ENCODE measurements at regions not wholly inside any gene's neighbourhood (a gene's known extent, or its start where the extent isn't known, plus 50 kb on each side); places are given as distances from the start of the nearest gene placed in this dataset.

DNA sequence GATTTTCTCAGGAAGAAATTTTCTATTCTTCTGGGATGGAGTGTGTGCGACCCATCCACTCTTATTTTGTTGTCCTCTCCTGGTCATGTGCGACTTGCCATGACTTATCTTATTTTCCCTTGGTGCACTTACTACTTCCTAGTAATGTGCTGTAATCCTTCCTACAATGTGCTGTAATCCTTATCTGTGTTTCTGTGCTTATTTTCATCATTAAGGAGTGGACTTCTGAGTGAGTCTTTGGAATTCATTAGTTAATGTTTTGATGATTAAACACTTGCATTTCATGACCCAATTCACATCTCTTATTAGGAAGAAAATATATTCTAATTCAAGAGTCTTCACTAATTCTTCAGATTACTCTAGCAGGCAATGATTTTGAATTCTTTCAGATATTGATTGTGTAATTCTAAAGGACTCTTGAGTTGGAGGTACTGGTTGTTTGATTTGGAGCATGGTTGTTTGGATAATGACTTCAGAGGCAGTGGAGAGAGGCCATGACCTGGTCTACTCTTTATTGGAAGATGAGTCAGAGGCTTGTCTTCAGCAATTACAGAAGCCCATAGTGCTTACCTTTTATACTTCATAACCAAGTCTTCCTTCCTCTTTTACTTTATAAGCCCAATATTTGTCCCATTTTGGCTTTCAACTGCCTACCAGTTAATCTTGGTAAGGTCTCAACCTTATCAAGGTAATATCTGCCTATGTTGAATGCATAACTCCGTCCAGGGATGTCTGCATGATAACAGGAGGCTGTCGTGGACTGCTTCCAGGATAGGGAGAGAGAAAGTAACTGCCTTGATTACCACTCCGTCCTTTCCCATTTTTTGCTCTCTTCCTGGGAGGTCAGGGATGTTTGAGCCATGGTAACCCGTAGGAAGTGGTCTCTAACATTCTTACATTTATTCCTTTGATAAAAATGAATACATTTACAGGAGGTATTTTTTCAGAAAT lies 278.3 kb upstream of the SP8 start:
- ATAC-seq (ENCODE audit: low FRiP score) (no peak), DNase-seq (ENCODE audit: low spot score) (no peak)
- TF ChIP-seq, protein P1, sequence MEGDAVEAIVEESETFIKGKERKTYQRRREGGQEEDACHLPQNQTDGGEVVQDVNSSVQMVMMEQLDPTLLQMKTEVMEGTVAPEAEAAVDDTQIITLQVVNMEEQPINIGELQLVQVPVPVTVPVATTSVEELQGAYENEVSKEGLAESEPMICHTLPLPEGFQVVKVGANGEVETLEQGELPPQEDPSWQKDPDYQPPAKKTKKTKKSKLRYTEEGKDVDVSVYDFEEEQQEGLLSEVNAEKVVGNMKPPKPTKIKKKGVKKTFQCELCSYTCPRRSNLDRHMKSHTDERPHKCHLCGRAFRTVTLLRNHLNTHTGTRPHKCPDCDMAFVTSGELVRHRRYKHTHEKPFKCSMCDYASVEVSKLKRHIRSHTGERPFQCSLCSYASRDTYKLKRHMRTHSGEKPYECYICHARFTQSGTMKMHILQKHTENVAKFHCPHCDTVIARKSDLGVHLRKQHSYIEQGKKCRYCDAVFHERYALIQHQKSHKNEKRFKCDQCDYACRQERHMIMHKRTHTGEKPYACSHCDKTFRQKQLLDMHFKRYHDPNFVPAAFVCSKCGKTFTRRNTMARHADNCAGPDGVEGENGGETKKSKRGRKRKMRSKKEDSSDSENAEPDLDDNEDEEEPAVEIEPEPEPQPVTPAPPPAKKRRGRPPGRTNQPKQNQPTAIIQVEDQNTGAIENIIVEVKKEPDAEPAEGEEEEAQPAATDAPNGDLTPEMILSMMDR (IDR thresholded peaks at IDR 0.05): no peak

DNA sequence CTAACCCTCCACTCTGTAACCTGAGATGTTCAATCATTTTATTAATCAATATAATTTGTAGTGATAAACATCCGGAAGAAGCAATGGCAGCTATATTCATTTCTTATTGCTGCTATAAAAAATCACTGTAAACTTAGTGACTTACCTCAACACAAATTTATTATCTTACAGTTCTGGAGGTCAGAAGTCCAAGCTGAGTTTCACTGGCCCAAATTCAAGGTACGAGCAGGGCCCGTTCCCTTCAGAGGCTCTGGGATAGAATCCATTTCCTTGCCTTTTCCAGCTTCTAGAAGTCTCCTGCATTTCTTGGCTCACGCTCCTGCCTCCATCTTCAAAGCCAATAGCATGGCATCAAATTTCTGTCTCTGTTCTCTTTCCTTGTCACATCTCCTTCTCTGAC lies 279.5 kb upstream of the SP8 start:
- TF ChIP-seq, protein P1 (IDR thresholded peaks at IDR 0.05): no peak
- DNase-seq (ENCODE audit: low spot score) (no peak), ATAC-seq (ENCODE audit: low FRiP score) (no peak)

DNA sequence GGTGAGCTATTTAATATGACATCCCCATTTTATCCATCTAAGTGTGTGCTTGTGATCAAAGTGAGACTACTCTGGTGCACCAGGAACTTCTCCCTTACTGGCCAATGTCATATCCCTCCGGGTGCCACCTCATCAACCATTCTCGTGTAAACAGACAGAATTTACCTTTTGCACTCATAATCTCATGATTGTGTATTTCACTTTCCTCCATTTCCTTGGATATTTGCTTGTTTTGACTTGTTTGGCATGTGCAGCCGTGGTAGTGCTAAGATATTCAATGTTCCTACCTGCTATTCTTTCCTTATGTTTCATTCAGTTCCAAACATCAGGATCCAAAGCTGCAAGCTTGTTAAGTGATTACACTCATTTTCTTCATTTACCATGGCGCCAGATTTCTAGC lies 280.5 kb upstream of the SP8 start:
- TF ChIP-seq, protein P1 (IDR thresholded peaks at IDR 0.05): no peak
- DNase-seq (ENCODE audit: low spot score) (no peak), ATAC-seq (ENCODE audit: low FRiP score) (no peak)

DNA sequence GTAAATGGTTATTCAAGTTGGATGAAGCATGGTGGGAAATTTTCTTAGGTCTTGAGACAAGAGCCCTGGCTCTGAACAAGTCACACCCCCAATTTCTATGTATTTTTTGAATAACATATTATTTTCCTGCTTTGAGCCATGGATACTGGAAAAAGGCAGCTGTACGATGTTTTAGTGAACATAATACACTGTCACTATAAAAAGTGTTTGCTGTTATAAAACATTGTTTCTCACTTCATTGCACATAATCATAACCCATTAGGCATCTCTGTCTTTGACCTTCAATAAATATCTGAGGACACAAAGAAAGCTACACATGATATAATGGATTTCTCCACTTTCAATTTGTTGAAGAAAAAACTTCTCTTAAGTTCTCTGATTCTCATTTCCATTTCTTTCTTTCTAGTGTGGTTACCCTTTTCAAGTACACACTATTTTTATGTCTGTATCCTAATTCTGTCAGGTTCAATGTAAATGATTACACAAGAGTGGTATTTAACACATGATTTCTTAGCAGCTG lies 283.9 kb upstream of the SP8 start:
- ATAC-seq (ENCODE audit: low FRiP score): no peak
- DNase-seq (ENCODE audit: low spot score): no peak
- TF ChIP-seq, protein P1 (IDR thresholded peaks at IDR 0.05): no peak

DNA sequence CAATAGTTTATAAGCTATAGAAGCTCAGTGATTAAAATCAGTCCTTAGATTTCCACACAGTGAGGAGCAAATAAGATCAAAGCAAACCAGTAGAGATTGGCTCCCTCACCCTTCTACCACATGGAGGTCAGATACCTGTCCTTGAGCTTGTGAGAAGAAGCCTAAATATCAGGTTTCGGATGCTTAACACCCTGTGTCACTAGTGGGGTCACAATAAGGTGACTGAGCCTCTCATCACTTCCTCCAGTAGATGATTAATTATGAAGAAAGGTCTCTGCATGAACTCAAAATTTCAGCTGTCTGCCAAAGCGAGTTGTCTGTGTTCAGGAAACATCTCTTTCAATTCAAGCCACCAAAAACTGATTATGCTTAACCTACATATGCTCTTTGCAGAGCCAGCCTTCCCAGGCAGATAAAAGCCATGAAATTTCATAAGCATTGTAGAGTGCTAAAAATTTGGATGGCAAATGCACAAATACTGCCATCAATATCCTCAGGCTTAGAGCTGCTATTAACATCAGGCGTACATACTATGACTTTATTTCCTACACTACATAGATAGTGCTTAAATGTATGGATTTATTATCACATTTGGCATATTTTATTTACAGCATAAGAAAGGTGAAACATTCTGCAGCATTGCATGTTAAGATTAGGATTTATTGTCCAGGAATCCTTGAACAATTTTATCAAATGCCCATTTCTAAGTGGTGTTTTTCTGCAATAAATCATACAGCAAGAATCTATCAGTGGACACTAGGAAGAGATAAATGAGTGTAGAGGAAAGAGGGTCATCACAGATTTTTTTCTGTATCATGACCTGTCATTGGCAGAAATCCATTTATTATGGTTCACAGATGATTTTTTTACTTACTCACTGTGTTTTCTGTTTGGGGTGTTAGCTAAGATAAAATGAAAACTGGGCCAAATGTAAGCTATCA lies 285.1 kb upstream of the SP8 start:
- ATAC-seq (ENCODE audit: low FRiP score) (no peak), DNase-seq (ENCODE audit: low spot score) (no peak)
- TF ChIP-seq, protein P1 (IDR thresholded peaks at IDR 0.05): no peak

DNA sequence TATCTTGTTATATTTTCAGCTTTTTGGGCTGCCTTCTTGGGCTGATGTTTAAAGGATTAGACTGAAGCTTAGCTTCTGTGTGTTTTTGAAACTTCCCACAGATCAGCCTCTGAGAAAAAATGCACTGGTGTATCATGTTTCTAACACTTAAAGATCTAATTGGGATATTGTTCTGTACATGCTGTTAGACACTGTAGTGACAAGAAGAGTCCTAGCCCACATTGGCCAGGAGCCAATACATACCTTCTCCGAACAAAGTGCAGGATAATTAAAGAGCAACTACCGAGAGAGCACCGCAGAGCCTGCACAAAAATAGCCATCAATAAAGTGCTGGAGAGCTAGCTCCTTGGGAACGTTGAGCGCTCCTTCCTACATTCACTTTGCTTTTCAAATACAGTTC lies 289.4 kb upstream of the SP8 start:
- TF ChIP-seq, protein P1 (IDR thresholded peaks at IDR 0.05): no peak
- no peak for DNase-seq (ENCODE audit: low spot score)
- no peak for ATAC-seq (ENCODE audit: low FRiP score)
